GM12878 (cell line): ENCODE measurements at regions not wholly inside any gene's neighbourhood (a gene's known extent, or its start where the extent isn't known, plus 50 kb on each side); places are given as distances from the start of the nearest gene placed in this dataset.

Experiments used
- ELK1 ChIP-seq: IDR thresholded peaks from 2 replicates; pipeline ENCODE4 v1.6.1; 2012; ENCODE audit warnings: low read depth, low read length, improper control_type of control experiment
- ETV6 ChIP-seq, 2 experiments: fragments of 450-650 bp in 1 of 2; IDR thresholded peaks in 1 of 2; conservative IDR thresholded peaks in 1 of 2; 2 replicates each; pipeline ENCODE4 v1.6.1; 2014; ENCODE audit warnings: antibody characterized with exemption in 1 of 2, borderline replicate concordance in 1 of 2, low read depth in 1 of 2, mild to moderate bottlenecking in 1 of 2, moderate library complexity in 1 of 2
- HDAC2 ChIP-seq: fragments of 200-600 bp; sonication (generic); IDR thresholded peaks from 2 replicates; pipeline ENCODE4 v1.6.1; 2017
- HDAC6 ChIP-seq: fragments of 200-600 bp; sonication (generic); IDR thresholded peaks from one replicate; pipeline ENCODE4 v1.8.0; 2017; ENCODE audit warnings: antibody characterized with exemption; ENCODE audit not compliant: unreplicated experiment
- MAX ChIP-seq: IDR thresholded peaks from 2 replicates; pipeline ENCODE4 v1.6.1; 2012; ENCODE audit warnings: low read depth, low read length, improper control_type of control experiment
- ZNF24 ChIP-seq: fragments of 450-650 bp; IDR thresholded peaks from 2 replicates; pipeline ENCODE4 v1.6.1; 2017; ENCODE audit warnings: antibody characterized with exemption, mild to moderate bottlenecking
- TF ChIP-seq, protein P1 (sequence below), 3 experiments: IDR thresholded peaks in 2 of 3; conservative IDR thresholded peaks in 1 of 3; 2 replicates each; pipeline ENCODE4 v1.5.1; 2011; ENCODE audit warnings: low read depth in 3 of 3, low read length in 3 of 3, mild to moderate bottlenecking in 3 of 3, control low read depth in 2 of 3, moderate library complexity in 2 of 3, inconsistent platforms in 1 of 3, mixed read lengths in 1 of 3; ENCODE audit not compliant: control insufficient read depth in 2 of 3, insufficient read depth in 1 of 3; ENCODE audit errors: extremely low read depth in 1 of 3
- TF ChIP-seq, protein P2 (sequence below): IDR thresholded peaks from 2 replicates; pipeline ENCODE4 v1.6.1; 2012; ENCODE audit warnings: low read length, inconsistent platforms

- no peak for TF ChIP-seq HDAC6
- TF ChIP-seq, protein P1, sequence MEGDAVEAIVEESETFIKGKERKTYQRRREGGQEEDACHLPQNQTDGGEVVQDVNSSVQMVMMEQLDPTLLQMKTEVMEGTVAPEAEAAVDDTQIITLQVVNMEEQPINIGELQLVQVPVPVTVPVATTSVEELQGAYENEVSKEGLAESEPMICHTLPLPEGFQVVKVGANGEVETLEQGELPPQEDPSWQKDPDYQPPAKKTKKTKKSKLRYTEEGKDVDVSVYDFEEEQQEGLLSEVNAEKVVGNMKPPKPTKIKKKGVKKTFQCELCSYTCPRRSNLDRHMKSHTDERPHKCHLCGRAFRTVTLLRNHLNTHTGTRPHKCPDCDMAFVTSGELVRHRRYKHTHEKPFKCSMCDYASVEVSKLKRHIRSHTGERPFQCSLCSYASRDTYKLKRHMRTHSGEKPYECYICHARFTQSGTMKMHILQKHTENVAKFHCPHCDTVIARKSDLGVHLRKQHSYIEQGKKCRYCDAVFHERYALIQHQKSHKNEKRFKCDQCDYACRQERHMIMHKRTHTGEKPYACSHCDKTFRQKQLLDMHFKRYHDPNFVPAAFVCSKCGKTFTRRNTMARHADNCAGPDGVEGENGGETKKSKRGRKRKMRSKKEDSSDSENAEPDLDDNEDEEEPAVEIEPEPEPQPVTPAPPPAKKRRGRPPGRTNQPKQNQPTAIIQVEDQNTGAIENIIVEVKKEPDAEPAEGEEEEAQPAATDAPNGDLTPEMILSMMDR (IDR thresholded peaks at IDR 0.05 in 2 of 3, conservative IDR thresholded peaks at IDR 0.05 in 1 of 3; ENCODE audit: control insufficient read depth in 2 of 3, extremely low read depth in 1 of 3, insufficient read depth in 1 of 3, low read depth in 3 of 3, low read length in 3 of 3), result no peak
- TF ChIP-seq ETV6 (conservative IDR thresholded peaks at IDR 0.05 in 1 of 2, IDR thresholded peaks at IDR 0.05 in 1 of 2; ENCODE audit: borderline replicate concordance in 1 of 2, low read depth in 1 of 2), result no peak
- no peak for TF ChIP-seq HDAC2
- no peak for TF ChIP-seq ZNF24
- TF ChIP-seq, protein P2, sequence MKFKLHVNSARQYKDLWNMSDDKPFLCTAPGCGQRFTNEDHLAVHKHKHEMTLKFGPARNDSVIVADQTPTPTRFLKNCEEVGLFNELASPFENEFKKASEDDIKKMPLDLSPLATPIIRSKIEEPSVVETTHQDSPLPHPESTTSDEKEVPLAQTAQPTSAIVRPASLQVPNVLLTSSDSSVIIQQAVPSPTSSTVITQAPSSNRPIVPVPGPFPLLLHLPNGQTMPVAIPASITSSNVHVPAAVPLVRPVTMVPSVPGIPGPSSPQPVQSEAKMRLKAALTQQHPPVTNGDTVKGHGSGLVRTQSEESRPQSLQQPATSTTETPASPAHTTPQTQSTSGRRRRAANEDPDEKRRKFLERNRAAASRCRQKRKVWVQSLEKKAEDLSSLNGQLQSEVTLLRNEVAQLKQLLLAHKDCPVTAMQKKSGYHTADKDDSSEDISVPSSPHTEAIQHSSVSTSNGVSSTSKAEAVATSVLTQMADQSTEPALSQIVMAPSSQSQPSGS, result no peak
- no peak for TF ChIP-seq ELK1
- TF ChIP-seq MAX, result no peak
Measured at GRCh38 chr7:42662862-42663261, 249.0 kb downstream of the C7orf25 start.
